Upper lobe of right lung (tissue), 1 donor: ENCODE measurements at regions not wholly inside any gene's neighbourhood (a gene's known extent, or its start where the extent isn't known, plus 50 kb on each side); places are given as distances from the start of the nearest gene placed in this dataset.

Experiments
- ATAC-seq: fragments of 200-7000 bp; cut with Tn5 transposase; one replicate; pipeline ENCODE4 v1.9.1; 2020; ENCODE audit warnings: mild to moderate bottlenecking, moderate library complexity
- DNase-seq: peaks from one replicate; pipeline ENCODE4 v3.0.0-alpha.2; 2020
- H3K27ac ChIP-seq: fragments of 200-600 bp; one replicate; pipeline ENCODE4 v1.8.0; 2022
- H3K27me3 ChIP-seq: fragments of 200-600 bp; one replicate; pipeline ENCODE4 v1.8.0; 2022; ENCODE audit warnings: mild to moderate bottlenecking
- H3K36me3 ChIP-seq: fragments of 200-600 bp; one replicate; pipeline ENCODE4 v1.8.0; 2022
- H3K4me1 ChIP-seq: fragments of 200-600 bp; one replicate; pipeline ENCODE4 v1.8.0; 2022
- H3K4me3 ChIP-seq: fragments of 200-600 bp; one replicate; pipeline ENCODE4 v1.8.0; 2022; ENCODE audit warnings: mild to moderate bottlenecking
- H3K9me3 ChIP-seq: fragments of 200-600 bp; one replicate; pipeline ENCODE4 v1.8.0; 2022
- CTCF ChIP-seq: fragments of 200-600 bp; IDR thresholded peaks from one replicate; pipeline ENCODE4 v1.8.0; 2022; ENCODE audit warnings: antibody characterized with exemption
- intact Hi-C: fragments of 100-400 bp; cut with DNase I; formaldehyde crosslinking; loops from one replicate; pipeline ENCODE4 v1.11.0; 2022
- donor health status: DM: no; HTN: yes; CAD: no; lungs with severe emphysema.

GRCh38 chr12:124627956-124628355, 60.5 kb upstream of the NCOR2 start:
- no peaks in the 10 kb centered on the region for H3K27me3 ChIP-seq
- no peaks in the 10 kb centered on the region for H3K9me3 ChIP-seq
- no peaks in the 10 kb centered on the region for H3K36me3 ChIP-seq
- H3K4me3 ChIP-seq = no peak overlapping the region
- intact Hi-C loops = no loop called here
- ATAC-seq (no peak), DNase-seq (no peak)
- no peak overlapping the region for H3K27ac ChIP-seq
- TF ChIP-seq CTCF = no peak
- H3K4me1 ChIP-seq = peaks cover 23% of the 10 kb centered on the region

- no peak for TF ChIP-seq CTCF
- no peak for ATAC-seq
- DNase-seq = no peak
- Histone ChIP-seq H3K27ac (peak overlapping the region; percentile 76), H3K27me3 (no peaks in the 10 kb centered on the region), H3K36me3 (no peaks in the 10 kb centered on the region), H3K9me3 (no peaks in the 10 kb centered on the region), H3K4me1 (peaks cover 33% of the 10 kb centered on the region), H3K4me3 (no peak overlapping the region)
- intact Hi-C loops = no loop called here
Observed at GRCh38 chr12:124626971-124627411, 59.6 kb upstream of the NCOR2 start.

- Histone ChIP-seq H3K4me3 (no peak overlapping the region), H3K27me3 (no peaks in the 10 kb centered on the region), H3K27ac (peak overlapping the region; percentile 76), H3K9me3 (no peaks in the 10 kb centered on the region), H3K36me3 (no peaks in the 10 kb centered on the region), H3K4me1 (peaks cover 42% of the 10 kb centered on the region)
- no peak for TF ChIP-seq CTCF
- intact Hi-C loops = no loop called here
- DNase-seq (peak; percentile 87), ATAC-seq (peak; percentile 91)
Observed at GRCh38 chr12:124625867-124626675, 58.7 kb upstream of the NCOR2 start.

- Histone ChIP-seq H3K27ac (no peak overlapping the region), H3K4me1 (peaks cover 47% of the 10 kb centered on the region), H3K4me3 (no peak overlapping the region), H3K9me3 (no peaks in the 10 kb centered on the region), H3K27me3 (no peaks in the 10 kb centered on the region), H3K36me3 (no peaks in the 10 kb centered on the region)
- DNase-seq (no peak), ATAC-seq (no peak)
- TF ChIP-seq CTCF = no peak
- intact Hi-C loops = no loop called here
Observed at GRCh38 chr12:124624823-124625222, 57.4 kb upstream of the NCOR2 start.

- ATAC-seq (no peak), DNase-seq (no peak)
- no peaks in the 10 kb centered on the region for H3K27me3 ChIP-seq
- no peak overlapping the region for H3K27ac ChIP-seq
- H3K9me3 ChIP-seq = no peaks in the 10 kb centered on the region
- no peak overlapping the region for H3K4me3 ChIP-seq
- no peak for TF ChIP-seq CTCF
- peaks cover 47% of the 10 kb centered on the region for H3K4me1 ChIP-seq
- no peaks in the 10 kb centered on the region for H3K36me3 ChIP-seq
- intact Hi-C loops = no loop called here
Observed at GRCh38 chr12:124623344-124624035, 56.1 kb upstream of the NCOR2 start.
